Chondrocyte (in vitro differentiated cells): ENCODE measurements at regions not wholly inside any gene's neighbourhood (a gene's known extent, or its start where the extent isn't known, plus 50 kb on each side); places are given as distances from the start of the nearest gene placed in this dataset.

ENCODE experiments used
- DNase-seq: peaks from one replicate; pipeline ENCODE4 v3.0.0; 2021; ENCODE audit warnings: mixed read lengths, low spot score
- H3K27ac Mint-ChIP-seq: one replicate; pipeline ENCODE4 v1.8.0; 2021; ENCODE audit warnings: mild to moderate bottlenecking, moderate library complexity, mixed read lengths; ENCODE audit not compliant: unreplicated experiment
- H3K27me3 Mint-ChIP-seq: 2 replicates; pipeline ENCODE4 v1.8.0; 2021; ENCODE audit warnings: low read depth, mixed read lengths
- H3K36me3 Mint-ChIP-seq: 2 replicates; pipeline ENCODE4 v1.8.0; 2021; ENCODE audit warnings: low read depth, mixed read lengths
- H3K4me1 Mint-ChIP-seq: 2 replicates; pipeline ENCODE4 v1.8.0; 2021; ENCODE audit warnings: low read depth, mild to moderate bottlenecking, mixed read lengths
- H3K4me3 Mint-ChIP-seq: one replicate; pipeline ENCODE4 v1.8.0; 2021; ENCODE audit warnings: mild to moderate bottlenecking, moderate library complexity, mixed read lengths; ENCODE audit not compliant: unreplicated experiment
- H3K9me3 Mint-ChIP-seq: 2 replicates; pipeline ENCODE4 v1.8.0; 2021; ENCODE audit warnings: low read depth, mixed read lengths
- TF ChIP-seq, protein P1 (sequence below): fragments of 200-600 bp; sonication (generic); IDR thresholded peaks from 2 replicates; pipeline ENCODE4 v1.5.0; 2021; ENCODE audit warnings: antibody characterized with exemption, mild to moderate bottlenecking, moderate library complexity

DNA sequence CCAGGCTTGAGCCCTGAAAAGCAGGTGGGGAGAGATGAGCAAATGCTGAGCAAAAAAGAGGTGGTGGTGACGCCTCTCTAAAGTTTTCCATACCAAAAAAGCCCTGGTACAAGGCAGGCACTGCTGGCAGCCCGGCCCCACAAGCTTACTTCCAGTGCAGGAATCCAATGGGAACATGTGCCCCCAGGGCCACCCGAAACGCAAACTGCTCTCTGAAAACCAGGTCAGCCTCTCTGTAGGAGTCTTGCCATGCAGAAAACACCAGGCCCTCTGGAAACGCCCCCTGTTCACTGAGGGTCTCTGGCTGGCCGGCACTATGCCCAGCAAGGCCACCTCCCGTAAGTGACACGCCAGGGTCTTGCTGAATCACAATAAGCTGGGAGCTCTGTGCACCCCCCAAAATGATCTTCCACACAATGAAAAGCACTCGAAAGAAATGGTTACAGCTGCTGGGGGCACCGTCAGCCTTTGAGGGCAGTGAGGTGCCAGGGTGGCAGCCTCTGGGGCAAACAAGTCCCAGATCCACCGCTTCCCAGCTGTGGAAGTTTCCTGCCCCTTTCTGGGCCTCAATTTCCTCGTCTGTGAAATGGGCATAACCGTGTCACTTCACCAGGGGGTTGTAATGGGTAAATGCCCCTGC lies 170.5 kb downstream of the TOMM20 start:
- TF ChIP-seq, protein P1, sequence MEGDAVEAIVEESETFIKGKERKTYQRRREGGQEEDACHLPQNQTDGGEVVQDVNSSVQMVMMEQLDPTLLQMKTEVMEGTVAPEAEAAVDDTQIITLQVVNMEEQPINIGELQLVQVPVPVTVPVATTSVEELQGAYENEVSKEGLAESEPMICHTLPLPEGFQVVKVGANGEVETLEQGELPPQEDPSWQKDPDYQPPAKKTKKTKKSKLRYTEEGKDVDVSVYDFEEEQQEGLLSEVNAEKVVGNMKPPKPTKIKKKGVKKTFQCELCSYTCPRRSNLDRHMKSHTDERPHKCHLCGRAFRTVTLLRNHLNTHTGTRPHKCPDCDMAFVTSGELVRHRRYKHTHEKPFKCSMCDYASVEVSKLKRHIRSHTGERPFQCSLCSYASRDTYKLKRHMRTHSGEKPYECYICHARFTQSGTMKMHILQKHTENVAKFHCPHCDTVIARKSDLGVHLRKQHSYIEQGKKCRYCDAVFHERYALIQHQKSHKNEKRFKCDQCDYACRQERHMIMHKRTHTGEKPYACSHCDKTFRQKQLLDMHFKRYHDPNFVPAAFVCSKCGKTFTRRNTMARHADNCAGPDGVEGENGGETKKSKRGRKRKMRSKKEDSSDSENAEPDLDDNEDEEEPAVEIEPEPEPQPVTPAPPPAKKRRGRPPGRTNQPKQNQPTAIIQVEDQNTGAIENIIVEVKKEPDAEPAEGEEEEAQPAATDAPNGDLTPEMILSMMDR, result no peak
- no peak for DNase-seq
- H3K4me3 Mint-ChIP-seq, result no peak overlapping the region
- no peak overlapping the region for H3K27ac Mint-ChIP-seq
- no peaks in the 10 kb centered on the region for H3K27me3 Mint-ChIP-seq
- H3K4me1 Mint-ChIP-seq, result peaks cover 66% of the 10 kb centered on the region
- H3K36me3 Mint-ChIP-seq, result no peaks in the 10 kb centered on the region
- no peaks in the 10 kb centered on the region for H3K9me3 Mint-ChIP-seq

DNA sequence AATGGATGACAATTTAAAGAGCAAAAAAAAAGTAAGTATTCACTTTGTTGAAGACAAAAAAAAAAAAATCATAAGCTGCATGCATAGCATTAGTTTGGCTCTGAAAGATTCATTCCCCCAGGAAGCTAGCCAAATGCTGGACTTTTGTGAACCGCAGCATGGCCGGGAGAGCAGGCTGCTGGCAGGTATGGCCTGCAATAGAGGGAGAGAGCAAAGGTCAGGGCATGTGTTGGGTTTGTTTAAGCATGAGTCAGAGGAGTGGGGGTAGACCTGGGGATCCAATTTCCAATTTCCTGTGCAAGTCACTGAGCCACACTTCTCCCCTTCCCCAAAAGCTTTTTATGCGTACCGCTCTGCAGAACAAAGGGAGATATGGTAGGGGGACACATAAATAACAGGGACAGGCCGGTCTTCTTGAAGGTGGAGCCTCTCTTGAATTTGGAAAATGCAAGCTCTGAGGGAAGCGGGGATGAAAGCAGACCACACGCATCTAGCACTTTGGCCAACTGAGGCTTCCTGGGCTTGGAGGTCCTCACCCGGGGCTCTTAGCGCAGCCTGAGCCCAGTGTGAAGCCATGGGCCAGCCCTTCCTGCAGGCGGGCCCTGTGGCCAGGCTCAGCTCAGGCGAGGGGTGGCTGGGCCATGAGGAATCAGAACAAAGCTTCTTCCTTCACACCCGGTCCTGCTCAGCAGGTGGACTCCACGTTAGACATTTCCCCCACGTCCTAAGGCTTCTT lies 171.1 kb downstream of the TOMM20 start:
- TF ChIP-seq, protein P1, result no peak
- Mint-ChIP-seq H3K36me3 (no peaks in the 10 kb centered on the region), H3K4me3 (no peak overlapping the region), H3K27me3 (no peaks in the 10 kb centered on the region), H3K4me1 (peaks cover 59% of the 10 kb centered on the region), H3K9me3 (no peaks in the 10 kb centered on the region), H3K27ac (peak overlapping the region; percentile 32)
- DNase-seq, result no peak

DNA sequence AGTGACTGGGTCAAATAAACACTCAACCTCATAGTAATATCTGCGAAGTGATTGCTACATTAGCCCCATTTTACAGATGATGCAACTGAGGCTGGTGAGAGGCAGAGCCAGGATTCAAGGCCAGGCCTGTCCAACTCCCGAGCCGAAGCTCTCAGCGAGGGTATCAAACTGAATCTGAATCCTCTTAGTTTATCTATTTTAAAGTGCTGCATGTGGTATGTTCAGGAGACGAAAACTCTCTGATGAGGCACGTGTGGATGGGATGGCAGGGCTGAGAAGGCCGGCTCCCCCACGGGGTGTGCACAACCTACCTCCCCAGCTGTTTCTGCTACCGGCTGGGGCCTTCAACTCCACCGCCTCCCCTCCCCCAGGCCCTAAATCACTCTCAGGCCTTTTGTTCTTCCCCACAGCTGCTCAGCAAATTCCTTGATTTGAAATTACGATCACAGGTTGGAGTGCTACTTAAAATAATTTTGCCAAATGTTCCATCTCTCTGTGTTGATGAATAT lies 171.8 kb downstream of the TOMM20 start:
- H3K4me3 Mint-ChIP-seq, result no peak overlapping the region
- no peaks in the 10 kb centered on the region for H3K9me3 Mint-ChIP-seq
- H3K4me1 Mint-ChIP-seq, result peaks cover 53% of the 10 kb centered on the region
- no peaks in the 10 kb centered on the region for H3K36me3 Mint-ChIP-seq
- H3K27me3 Mint-ChIP-seq, result no peaks in the 10 kb centered on the region
- H3K27ac Mint-ChIP-seq, result peak overlapping the region; percentile 32
- TF ChIP-seq, protein P1, result no peak
- no peak for DNase-seq

DNA sequence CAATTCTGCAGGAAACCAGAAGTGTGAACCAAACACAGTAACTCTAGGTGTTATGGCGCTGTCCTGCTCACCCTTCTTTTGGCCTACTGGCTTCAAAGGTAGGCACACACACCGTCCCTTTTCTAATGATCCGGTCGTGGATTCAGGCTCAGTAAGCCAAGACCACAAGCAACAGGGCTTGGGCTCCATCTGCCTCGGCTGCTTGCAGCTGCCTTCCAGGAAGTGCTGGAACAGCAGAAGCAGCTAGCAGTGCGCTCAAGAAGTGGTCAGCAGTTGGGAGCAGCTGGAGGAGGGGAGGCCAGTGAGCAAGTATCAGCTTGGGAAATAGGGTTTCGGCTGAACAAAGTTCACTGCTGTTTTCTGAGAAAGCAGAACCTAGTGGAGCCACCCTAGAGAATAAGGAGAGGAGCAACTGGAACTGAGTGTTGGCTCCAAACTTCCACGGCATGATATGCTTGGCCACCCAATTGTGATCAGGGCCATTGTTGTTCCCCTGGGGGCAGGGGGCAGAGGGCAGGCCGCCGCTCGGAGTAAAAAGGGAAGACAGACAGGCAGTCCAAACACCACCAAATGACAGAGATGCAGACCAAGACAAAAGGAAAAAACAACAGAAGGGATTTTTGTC lies 173.4 kb downstream of the TOMM20 start:
- TF ChIP-seq, protein P1, result no peak
- H3K9me3 Mint-ChIP-seq, result no peaks in the 10 kb centered on the region
- no peaks in the 10 kb centered on the region for H3K36me3 Mint-ChIP-seq
- no peak for DNase-seq
- H3K4me3 Mint-ChIP-seq, result no peak overlapping the region
- no peak overlapping the region for H3K27ac Mint-ChIP-seq
- H3K27me3 Mint-ChIP-seq, result no peaks in the 10 kb centered on the region
- peaks cover 38% of the 10 kb centered on the region for H3K4me1 Mint-ChIP-seq

DNA sequence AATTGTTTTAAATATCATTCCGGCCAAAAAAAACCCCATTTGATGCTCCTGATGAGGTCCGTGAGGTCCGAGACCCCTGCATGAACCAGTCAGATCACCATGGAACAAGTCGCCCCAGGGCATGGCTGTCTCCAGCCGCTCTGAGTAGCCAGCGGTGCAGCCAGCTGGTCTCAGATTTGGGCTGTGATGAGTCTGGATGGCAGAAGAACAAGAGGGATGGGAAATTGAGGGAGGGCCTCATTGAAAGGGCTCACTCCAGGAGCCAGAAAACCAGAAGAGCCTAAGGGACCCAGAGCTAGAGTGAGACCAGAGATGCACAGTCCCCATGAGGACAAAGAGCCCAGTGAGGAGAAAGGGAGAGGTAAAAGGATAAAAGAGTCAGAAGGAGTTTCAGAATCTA lies 174.0 kb downstream of the TOMM20 start:
- Mint-ChIP-seq H3K9me3 (peaks cover under 1% of the 10 kb centered on the region), H3K36me3 (no peaks in the 10 kb centered on the region), H3K4me1 (peaks cover 38% of the 10 kb centered on the region), H3K27ac (no peak overlapping the region), H3K4me3 (no peak overlapping the region), H3K27me3 (no peaks in the 10 kb centered on the region)
- TF ChIP-seq, protein P1, result no peak
- DNase-seq, result no peak
